GM23338 (cell line): ENCODE measurements at regions not wholly inside any gene's neighbourhood (a gene's known extent, or its start where the extent isn't known, plus 50 kb on each side); places are given as distances from the start of the nearest gene placed in this dataset.

Experiments
- ATAC-seq: fragments of 200-7000 bp; cut with Tn5 transposase; 3 replicates; pipeline ENCODE4 v1.9.1; 2020
- DNase-seq: peaks from one replicate; pipeline ENCODE4 v3.0.0-alpha.2; 2015; ENCODE audit warnings: low spot score
- H2AFZ ChIP-seq: fragments of 200-600 bp; sonication (generic); 2 replicates; pipeline ENCODE4 v1.8.0; 2016; ENCODE audit warnings: antibody characterized with exemption, mild to moderate bottlenecking, moderate library complexity
- H3F3A ChIP-seq: fragments of 200-600 bp; sonication (generic); replicated peaks from 2 replicates; pipeline ENCODE4 v1.8.0; 2017; ENCODE audit warnings: antibody characterized with exemption, mixed run types, low read depth
- H3K27ac ChIP-seq: fragments of 200-600 bp; sonication (generic); 2 replicates; pipeline ENCODE4 v1.6.1; 2016; ENCODE audit warnings: low read depth
- H3K27me3 ChIP-seq: fragments of 200-600 bp; sonication (generic); 2 replicates; pipeline ENCODE4 v1.8.0; 2016; ENCODE audit warnings: mild to moderate bottlenecking, mixed run types, moderate library complexity; ENCODE audit not compliant: insufficient read depth
- H3K36me3 ChIP-seq: fragments of 200-600 bp; sonication (generic); 2 replicates; pipeline ENCODE4 v1.8.0; 2016; ENCODE audit warnings: mild to moderate bottlenecking; ENCODE audit not compliant: insufficient read depth
- H3K4me1 ChIP-seq: fragments of 200-600 bp; sonication (generic); 2 replicates; pipeline ENCODE4 v1.8.0; 2016; ENCODE audit warnings: mild to moderate bottlenecking, moderate library complexity; ENCODE audit not compliant: insufficient read depth
- H3K4me2 ChIP-seq: fragments of 200-600 bp; sonication (generic); 2 replicates; pipeline ENCODE4 v1.7.1; 2017; ENCODE audit warnings: mixed run types
- H3K4me3 ChIP-seq: fragments of 200-600 bp; sonication (generic); 2 replicates; pipeline ENCODE4 v1.6.1; 2016; ENCODE audit warnings: mixed run types
- H3K79me2 ChIP-seq: fragments of 200-600 bp; sonication (generic); replicated peaks from 2 replicates; pipeline ENCODE4 v1.8.0; 2017; ENCODE audit warnings: mild to moderate bottlenecking; ENCODE audit not compliant: insufficient read depth
- H3K9me2 ChIP-seq: fragments of 200-600 bp; sonication (generic); 2 replicates; pipeline ENCODE4 v1.8.0; 2017; ENCODE audit not compliant: insufficient read depth
- H4K20me1 ChIP-seq: fragments of 200-600 bp; sonication (generic); replicated peaks from 2 replicates; pipeline ENCODE4 v1.8.0; 2017; ENCODE audit warnings: mild to moderate bottlenecking; ENCODE audit not compliant: insufficient read depth
- H3K27ac Mint-ChIP-seq: 2 replicates; pipeline ENCODE4 v1.8.0; 2020; ENCODE audit warnings: inconsistent platforms, mild to moderate bottlenecking, moderate library complexity, mixed read lengths
- H3K27me3 Mint-ChIP-seq: 3 replicates; pipeline ENCODE4 v1.8.0; 2022; ENCODE audit warnings: low read depth, mild to moderate bottlenecking, moderate library complexity, mixed read lengths, inconsistent platforms; ENCODE audit not compliant: insufficient read depth, poor library complexity
- H3K36me3 Mint-ChIP-seq: 3 replicates; pipeline ENCODE4 v1.8.0; 2021; ENCODE audit warnings: low read depth, mild to moderate bottlenecking, inconsistent platforms, moderate library complexity, mixed read lengths
- H3K4me1 Mint-ChIP-seq: 3 replicates; pipeline ENCODE4 v1.8.0; 2020; ENCODE audit warnings: mild to moderate bottlenecking, inconsistent platforms, mixed read lengths
- H3K4me3 Mint-ChIP-seq: 3 replicates; pipeline ENCODE4 v1.8.0; 2021; ENCODE audit warnings: moderate library complexity, mild to moderate bottlenecking, inconsistent platforms, mixed read lengths
- H3K9me3 Mint-ChIP-seq: 3 replicates; pipeline ENCODE4 v1.8.0; 2020; ENCODE audit warnings: moderate library complexity, mild to moderate bottlenecking, inconsistent platforms, mixed read lengths
- CREB1 ChIP-seq: fragments of 250-450 bp; sonication (Bioruptor Pico); IDR thresholded peaks from 2 replicates; pipeline ENCODE4 v1.5.0; 2020; ENCODE audit warnings: low read depth, mild to moderate bottlenecking, moderate library complexity
- EZH2 ChIP-seq: fragments of 200-600 bp; sonication (generic); IDR thresholded peaks from one replicate; pipeline ENCODE4 v1.8.0; 2017; ENCODE audit warnings: antibody characterized with exemption, mild to moderate bottlenecking, low read depth; ENCODE audit not compliant: unreplicated experiment
- EZH2phosphoT487 ChIP-seq: fragments of 200-600 bp; sonication (generic); IDR thresholded peaks from one replicate; pipeline ENCODE4 v1.8.1; 2018; ENCODE audit warnings: antibody characterized with exemption; ENCODE audit not compliant: unreplicated experiment
- JUNB ChIP-seq: IDR thresholded peaks from one replicate; pipeline ENCODE4 v1.6.1; 2016; ENCODE audit warnings: antibody characterized with exemption; ENCODE audit not compliant: unreplicated experiment
- NANOG ChIP-seq: IDR thresholded peaks from 2 replicates; pipeline ENCODE4 v1.6.1; 2016; ENCODE audit warnings: antibody characterized with exemption, borderline replicate concordance
- POLR2AphosphoS5 ChIP-seq: IDR thresholded peaks from 2 replicates; pipeline ENCODE4 v1.6.1; 2016; ENCODE audit warnings: antibody characterized with exemption, low read depth
- ZNF114 ChIP-seq: fragments of 250-450 bp; sonication (Bioruptor Pico); IDR thresholded peaks from 2 replicates; pipeline ENCODE4 v1.5.0; 2020; ENCODE audit warnings: mild to moderate bottlenecking, moderate library complexity
- ZNF331 ChIP-seq: fragments of 250-450 bp; sonication (Bioruptor Pico); IDR thresholded peaks from 2 replicates; pipeline ENCODE4 v1.5.0; 2020; ENCODE audit warnings: low read depth, mild to moderate bottlenecking, moderate library complexity
- TF ChIP-seq, protein P1 (sequence below): fragments of 250-450 bp; sonication (Bioruptor Pico); IDR thresholded peaks from 2 replicates; pipeline ENCODE4 v1.5.0; 2020; ENCODE audit warnings: mild to moderate bottlenecking, moderate library complexity
- TF ChIP-seq, protein P2 (sequence below), 2 experiments: fragments of 200-600 bp in 1 of 2; sonication (generic) in 1 of 2; conservative IDR thresholded peaks; 2 replicates each; pipeline versions ENCODE4 v1.5.1 to v1.6.1; 2016 to 2017; ENCODE audit warnings: antibody characterized with exemption in 2 of 2, low read depth in 2 of 2, mild to moderate bottlenecking in 2 of 2, moderate library complexity in 1 of 2
- TF ChIP-seq, protein P3 (sequence below): IDR thresholded peaks from 2 replicates; pipeline ENCODE4 v1.6.1; 2016; ENCODE audit warnings: antibody characterized with exemption

DNA sequence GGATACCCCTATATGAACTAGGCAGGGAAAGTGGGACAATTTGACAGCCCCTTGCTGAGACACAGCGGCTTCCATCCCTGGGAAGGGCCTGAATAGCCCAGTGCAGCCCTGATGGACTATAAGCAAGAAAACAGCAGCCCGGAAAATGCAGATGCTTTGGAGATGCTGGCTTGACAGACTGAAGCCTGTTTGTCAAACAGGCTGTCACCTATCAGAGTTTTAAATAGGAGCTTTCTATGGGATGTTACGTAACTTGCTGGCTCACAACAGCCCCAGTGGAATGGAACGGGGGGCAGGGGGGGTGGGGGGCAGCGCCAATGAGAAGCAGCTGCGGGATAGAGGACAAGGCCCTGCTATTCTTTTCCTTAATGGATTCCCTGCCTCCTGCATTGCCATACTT, 91.9 kb upstream of the NTM start:
- peaks cover 12% of the 10 kb centered on the region for H3K9me2 ChIP-seq
- H3K4me3 Mint-ChIP-seq = no peak overlapping the region
- peaks cover 99% of the 10 kb centered on the region for H3K79me2 ChIP-seq
- peaks cover 14% of the 10 kb centered on the region for H3K36me3 ChIP-seq
- 0 out of 2 replicates have a peak overlapping the region, but pooled peaks have one; percentile 13 for H3K27ac ChIP-seq
- H3K4me1 ChIP-seq = peaks cover 57% of the 10 kb centered on the region
- no peak overlapping the region for H3K4me2 ChIP-seq
- no peaks in the 10 kb centered on the region for H3K27me3 Mint-ChIP-seq
- H3K9me3 Mint-ChIP-seq = peaks cover 4% of the 10 kb centered on the region; the same call in 1 of the 3 replicates
- no peak for DNase-seq
- no peak for ATAC-seq
- H3K27me3 ChIP-seq = no peaks in the 10 kb centered on the region
- no peak for TF ChIP-seq JUNB
- TF ChIP-seq, protein P1, sequence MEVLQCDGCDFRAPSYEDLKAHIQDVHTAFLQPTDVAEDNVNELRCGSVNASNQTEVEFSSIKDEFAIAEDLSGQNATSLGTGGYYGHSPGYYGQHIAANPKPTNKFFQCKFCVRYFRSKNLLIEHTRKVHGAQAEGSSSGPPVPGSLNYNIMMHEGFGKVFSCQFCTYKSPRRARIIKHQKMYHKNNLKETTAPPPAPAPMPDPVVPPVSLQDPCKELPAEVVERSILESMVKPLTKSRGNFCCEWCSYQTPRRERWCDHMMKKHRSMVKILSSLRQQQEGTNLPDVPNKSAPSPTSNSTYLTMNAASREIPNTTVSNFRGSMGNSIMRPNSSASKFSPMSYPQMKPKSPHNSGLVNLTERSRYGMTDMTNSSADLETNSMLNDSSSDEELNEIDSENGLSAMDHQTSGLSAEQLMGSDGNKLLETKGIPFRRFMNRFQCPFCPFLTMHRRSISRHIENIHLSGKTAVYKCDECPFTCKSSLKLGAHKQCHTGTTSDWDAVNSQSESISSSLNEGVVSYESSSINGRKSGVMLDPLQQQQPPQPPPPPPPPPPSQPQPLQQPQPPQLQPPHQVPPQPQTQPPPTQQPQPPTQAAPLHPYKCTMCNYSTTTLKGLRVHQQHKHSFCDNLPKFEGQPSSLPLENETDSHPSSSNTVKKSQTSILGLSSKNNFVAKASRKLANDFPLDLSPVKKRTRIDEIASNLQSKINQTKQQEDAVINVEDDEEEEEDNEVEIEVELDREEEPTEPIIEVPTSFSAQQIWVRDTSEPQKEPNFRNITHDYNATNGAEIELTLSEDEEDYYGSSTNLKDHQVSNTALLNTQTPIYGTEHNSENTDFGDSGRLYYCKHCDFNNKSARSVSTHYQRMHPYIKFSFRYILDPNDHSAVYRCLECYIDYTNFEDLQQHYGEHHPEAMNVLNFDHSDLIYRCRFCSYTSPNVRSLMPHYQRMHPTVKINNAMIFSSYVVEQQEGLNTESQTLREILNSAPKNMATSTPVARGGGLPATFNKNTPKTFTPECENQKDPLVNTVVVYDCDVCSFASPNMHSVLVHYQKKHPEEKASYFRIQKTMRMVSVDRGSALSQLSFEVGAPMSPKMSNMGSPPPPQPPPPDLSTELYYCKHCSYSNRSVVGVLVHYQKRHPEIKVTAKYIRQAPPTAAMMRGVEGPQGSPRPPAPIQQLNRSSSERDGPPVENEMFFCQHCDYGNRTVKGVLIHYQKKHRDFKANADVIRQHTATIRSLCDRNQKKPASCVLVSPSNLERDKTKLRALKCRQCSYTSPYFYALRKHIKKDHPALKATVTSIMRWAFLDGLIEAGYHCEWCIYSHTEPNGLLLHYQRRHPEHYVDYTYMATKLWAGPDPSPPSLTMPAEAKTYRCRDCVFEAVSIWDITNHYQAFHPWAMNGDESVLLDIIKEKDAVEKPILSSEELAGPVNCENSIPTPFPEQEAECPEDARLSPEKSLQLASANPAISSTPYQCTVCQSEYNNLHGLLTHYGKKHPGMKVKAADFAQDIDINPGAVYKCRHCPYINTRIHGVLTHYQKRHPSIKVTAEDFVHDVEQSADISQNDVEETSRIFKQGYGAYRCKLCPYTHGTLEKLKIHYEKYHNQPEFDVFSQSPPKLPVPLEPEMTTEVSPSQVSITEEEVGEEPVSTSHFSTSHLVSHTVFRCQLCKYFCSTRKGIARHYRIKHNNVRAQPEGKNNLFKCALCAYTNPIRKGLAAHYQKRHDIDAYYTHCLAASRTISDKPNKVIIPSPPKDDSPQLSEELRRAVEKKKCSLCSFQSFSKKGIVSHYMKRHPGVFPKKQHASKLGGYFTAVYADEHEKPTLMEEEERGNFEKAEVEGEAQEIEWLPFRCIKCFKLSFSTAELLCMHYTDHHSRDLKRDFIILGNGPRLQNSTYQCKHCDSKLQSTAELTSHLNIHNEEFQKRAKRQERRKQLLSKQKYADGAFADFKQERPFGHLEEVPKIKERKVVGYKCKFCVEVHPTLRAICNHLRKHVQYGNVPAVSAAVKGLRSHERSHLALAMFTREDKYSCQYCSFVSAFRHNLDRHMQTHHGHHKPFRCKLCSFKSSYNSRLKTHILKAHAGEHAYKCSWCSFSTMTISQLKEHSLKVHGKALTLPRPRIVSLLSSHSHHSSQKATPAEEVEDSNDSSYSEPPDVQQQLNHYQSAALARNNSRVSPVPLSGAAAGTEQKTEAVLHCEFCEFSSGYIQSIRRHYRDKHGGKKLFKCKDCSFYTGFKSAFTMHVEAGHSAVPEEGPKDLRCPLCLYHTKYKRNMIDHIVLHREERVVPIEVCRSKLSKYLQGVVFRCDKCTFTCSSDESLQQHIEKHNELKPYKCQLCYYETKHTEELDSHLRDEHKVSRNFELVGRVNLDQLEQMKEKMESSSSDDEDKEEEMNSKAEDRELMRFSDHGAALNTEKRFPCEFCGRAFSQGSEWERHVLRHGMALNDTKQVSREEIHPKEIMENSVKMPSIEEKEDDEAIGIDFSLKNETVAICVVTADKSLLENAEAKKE = no peak
- TF ChIP-seq NANOG = no peak
- TF ChIP-seq, protein P2, sequence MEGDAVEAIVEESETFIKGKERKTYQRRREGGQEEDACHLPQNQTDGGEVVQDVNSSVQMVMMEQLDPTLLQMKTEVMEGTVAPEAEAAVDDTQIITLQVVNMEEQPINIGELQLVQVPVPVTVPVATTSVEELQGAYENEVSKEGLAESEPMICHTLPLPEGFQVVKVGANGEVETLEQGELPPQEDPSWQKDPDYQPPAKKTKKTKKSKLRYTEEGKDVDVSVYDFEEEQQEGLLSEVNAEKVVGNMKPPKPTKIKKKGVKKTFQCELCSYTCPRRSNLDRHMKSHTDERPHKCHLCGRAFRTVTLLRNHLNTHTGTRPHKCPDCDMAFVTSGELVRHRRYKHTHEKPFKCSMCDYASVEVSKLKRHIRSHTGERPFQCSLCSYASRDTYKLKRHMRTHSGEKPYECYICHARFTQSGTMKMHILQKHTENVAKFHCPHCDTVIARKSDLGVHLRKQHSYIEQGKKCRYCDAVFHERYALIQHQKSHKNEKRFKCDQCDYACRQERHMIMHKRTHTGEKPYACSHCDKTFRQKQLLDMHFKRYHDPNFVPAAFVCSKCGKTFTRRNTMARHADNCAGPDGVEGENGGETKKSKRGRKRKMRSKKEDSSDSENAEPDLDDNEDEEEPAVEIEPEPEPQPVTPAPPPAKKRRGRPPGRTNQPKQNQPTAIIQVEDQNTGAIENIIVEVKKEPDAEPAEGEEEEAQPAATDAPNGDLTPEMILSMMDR (conservative IDR thresholded peaks at IDR 0.05; ENCODE audit: low read depth in 2 of 2) = no peak
- TF ChIP-seq CREB1 (CRISPR knock-in tag) = no peak
- TF ChIP-seq, protein P3, sequence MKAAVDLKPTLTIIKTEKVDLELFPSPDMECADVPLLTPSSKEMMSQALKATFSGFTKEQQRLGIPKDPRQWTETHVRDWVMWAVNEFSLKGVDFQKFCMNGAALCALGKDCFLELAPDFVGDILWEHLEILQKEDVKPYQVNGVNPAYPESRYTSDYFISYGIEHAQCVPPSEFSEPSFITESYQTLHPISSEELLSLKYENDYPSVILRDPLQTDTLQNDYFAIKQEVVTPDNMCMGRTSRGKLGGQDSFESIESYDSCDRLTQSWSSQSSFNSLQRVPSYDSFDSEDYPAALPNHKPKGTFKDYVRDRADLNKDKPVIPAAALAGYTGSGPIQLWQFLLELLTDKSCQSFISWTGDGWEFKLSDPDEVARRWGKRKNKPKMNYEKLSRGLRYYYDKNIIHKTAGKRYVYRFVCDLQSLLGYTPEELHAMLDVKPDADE = no peak
- no peak for TF ChIP-seq EZH2phosphoT487
- no peak for TF ChIP-seq ZNF114 (CRISPR knock-in tag)
- TF ChIP-seq ZNF331 (CRISPR knock-in tag) = no peak
- TF ChIP-seq EZH2 = no peak
- no peak for TF ChIP-seq POLR2AphosphoS5
- H3K36me3 Mint-ChIP-seq = peaks cover 47% of the 10 kb centered on the region
- H3K4me3 ChIP-seq = no peak overlapping the region
- H3F3A ChIP-seq = no peaks in the 10 kb centered on the region
- peaks cover 30% of the 10 kb centered on the region; the same call in 1 of the 2 replicates for H4K20me1 ChIP-seq
- no peak overlapping the region for H3K27ac Mint-ChIP-seq
- no peak overlapping the region for H2AFZ ChIP-seq
- peaks cover 59% of the 10 kb centered on the region for H3K4me1 Mint-ChIP-seq
